H1 (cell line): ENCODE measurements at regions not wholly inside any gene's neighbourhood (a gene's known extent, or its start where the extent isn't known, plus 50 kb on each side); places are given as distances from the start of the nearest gene placed in this dataset.

ENCODE experiments used
- POU5F1 ChIP-seq: IDR thresholded peaks from 2 replicates; pipeline ENCODE4 v1.6.1; 2011; ENCODE audit warnings: low read depth, mild to moderate bottlenecking, low read length, moderate library complexity
- TAF7 ChIP-seq: optimal IDR thresholded peaks from 2 replicates; pipeline ENCODE3; 2011; ENCODE audit warnings: low read depth, mild to moderate bottlenecking, inconsistent platforms, low read length, moderate library complexity, borderline replicate concordance
- ZNF274 ChIP-seq: IDR thresholded peaks from 2 replicates; pipeline ENCODE4 v1.7.0; 2012; ENCODE audit warnings: low read length, borderline replicate concordance; ENCODE audit errors: extremely low read depth
- TF ChIP-seq, protein P1 (sequence below): fragments of 300-600 bp; sonication (generic); IDR thresholded peaks from 2 replicates; pipeline ENCODE4 v1.7.1; 2012; ENCODE audit warnings: low read length, moderate library complexity, mild to moderate bottlenecking, inconsistent platforms; ENCODE audit not compliant: insufficient replicate concordance

DNA sequence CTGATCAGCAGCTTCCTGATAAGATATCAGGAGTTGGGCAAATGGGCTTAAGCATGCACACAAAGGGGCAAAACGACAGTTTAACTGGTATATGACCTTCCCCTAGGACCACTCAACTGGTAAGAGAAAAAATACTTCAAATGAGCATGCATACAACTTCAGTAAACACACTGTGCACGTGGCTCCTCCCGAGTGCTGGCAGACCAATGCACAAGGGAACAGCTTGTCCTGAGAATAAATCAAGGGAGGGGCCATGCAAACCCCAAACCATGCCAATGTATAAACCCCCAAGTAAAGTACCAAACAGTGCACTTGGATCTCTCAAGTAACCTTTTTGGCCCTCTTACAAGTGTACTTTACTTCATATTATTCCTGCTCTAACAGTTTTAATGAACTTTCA lies 293.3 kb upstream of the TBX22 start (continued):
- TF ChIP-seq, protein P1, sequence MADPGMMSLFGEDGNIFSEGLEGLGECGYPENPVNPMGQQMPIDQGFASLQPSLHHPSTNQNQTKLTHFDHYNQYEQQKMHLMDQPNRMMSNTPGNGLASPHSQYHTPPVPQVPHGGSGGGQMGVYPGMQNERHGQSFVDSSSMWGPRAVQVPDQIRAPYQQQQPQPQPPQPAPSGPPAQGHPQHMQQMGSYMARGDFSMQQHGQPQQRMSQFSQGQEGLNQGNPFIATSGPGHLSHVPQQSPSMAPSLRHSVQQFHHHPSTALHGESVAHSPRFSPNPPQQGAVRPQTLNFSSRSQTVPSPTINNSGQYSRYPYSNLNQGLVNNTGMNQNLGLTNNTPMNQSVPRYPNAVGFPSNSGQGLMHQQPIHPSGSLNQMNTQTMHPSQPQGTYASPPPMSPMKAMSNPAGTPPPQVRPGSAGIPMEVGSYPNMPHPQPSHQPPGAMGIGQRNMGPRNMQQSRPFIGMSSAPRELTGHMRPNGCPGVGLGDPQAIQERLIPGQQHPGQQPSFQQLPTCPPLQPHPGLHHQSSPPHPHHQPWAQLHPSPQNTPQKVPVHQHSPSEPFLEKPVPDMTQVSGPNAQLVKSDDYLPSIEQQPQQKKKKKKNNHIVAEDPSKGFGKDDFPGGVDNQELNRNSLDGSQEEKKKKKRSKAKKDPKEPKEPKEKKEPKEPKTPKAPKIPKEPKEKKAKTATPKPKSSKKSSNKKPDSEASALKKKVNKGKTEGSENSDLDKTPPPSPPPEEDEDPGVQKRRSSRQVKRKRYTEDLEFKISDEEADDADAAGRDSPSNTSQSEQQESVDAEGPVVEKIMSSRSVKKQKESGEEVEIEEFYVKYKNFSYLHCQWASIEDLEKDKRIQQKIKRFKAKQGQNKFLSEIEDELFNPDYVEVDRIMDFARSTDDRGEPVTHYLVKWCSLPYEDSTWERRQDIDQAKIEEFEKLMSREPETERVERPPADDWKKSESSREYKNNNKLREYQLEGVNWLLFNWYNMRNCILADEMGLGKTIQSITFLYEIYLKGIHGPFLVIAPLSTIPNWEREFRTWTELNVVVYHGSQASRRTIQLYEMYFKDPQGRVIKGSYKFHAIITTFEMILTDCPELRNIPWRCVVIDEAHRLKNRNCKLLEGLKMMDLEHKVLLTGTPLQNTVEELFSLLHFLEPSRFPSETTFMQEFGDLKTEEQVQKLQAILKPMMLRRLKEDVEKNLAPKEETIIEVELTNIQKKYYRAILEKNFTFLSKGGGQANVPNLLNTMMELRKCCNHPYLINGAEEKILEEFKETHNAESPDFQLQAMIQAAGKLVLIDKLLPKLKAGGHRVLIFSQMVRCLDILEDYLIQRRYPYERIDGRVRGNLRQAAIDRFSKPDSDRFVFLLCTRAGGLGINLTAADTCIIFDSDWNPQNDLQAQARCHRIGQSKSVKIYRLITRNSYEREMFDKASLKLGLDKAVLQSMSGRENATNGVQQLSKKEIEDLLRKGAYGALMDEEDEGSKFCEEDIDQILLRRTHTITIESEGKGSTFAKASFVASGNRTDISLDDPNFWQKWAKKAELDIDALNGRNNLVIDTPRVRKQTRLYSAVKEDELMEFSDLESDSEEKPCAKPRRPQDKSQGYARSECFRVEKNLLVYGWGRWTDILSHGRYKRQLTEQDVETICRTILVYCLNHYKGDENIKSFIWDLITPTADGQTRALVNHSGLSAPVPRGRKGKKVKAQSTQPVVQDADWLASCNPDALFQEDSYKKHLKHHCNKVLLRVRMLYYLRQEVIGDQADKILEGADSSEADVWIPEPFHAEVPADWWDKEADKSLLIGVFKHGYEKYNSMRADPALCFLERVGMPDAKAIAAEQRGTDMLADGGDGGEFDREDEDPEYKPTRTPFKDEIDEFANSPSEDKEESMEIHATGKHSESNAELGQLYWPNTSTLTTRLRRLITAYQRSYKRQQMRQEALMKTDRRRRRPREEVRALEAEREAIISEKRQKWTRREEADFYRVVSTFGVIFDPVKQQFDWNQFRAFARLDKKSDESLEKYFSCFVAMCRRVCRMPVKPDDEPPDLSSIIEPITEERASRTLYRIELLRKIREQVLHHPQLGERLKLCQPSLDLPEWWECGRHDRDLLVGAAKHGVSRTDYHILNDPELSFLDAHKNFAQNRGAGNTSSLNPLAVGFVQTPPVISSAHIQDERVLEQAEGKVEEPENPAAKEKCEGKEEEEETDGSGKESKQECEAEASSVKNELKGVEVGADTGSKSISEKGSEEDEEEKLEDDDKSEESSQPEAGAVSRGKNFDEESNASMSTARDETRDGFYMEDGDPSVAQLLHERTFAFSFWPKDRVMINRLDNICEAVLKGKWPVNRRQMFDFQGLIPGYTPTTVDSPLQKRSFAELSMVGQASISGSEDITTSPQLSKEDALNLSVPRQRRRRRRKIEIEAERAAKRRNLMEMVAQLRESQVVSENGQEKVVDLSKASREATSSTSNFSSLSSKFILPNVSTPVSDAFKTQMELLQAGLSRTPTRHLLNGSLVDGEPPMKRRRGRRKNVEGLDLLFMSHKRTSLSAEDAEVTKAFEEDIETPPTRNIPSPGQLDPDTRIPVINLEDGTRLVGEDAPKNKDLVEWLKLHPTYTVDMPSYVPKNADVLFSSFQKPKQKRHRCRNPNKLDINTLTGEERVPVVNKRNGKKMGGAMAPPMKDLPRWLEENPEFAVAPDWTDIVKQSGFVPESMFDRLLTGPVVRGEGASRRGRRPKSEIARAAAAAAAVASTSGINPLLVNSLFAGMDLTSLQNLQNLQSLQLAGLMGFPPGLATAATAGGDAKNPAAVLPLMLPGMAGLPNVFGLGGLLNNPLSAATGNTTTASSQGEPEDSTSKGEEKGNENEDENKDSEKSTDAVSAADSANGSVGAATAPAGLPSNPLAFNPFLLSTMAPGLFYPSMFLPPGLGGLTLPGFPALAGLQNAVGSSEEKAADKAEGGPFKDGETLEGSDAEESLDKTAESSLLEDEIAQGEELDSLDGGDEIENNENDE = no peak
- TF ChIP-seq ZNF274 (no peak), POU5F1 (no peak), TAF7 (no peak)
